ENCODE measurements at regions not wholly inside any gene's neighbourhood (a gene's known extent, or its start where the extent isn't known, plus 50 kb on each side); places are given as distances from the start of the nearest gene placed in this dataset.
A peak's percentile ranks its signal among the peaks of the same experiment; 100 is the strongest.

DNA sequence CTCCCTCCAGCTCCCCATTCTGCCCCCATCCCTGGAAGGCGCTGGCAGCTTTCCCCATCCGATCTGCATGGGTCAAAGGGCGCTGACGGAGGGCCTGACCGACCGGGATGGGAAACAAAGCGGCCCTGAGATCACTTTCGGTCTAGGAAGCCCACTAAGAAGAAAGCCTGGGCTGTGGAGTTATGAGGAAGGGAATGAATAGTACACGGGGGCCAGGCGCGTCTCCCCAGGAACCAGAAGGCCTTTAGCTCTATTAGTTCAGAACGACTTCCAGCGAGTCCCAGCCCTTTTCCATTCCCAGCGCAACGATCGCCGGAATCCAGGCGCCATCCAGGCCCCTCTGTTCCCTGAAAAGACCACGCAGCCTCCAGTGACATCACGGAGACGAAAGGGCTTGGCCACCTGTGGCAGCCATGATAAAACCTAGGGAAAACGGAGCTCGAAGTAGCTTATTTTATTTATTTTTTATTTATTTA, 70.1 kb upstream of the CCDC180 start:
- peaks cover 0 to 73% of the 10 kb centered on the region in 2 experiments; a peak in 3 of 4 replicates for H3K79me2 ChIP-seq (ENCODE audit: control insufficient read depth in 1 of 2, insufficient read depth in 2 of 2, low read length in 2 of 2)
- H3K23me2 ChIP-seq (ENCODE audit: low read depth, low read length) = no peaks in the 10 kb centered on the region
- no peak overlapping the region for H2AK5ac ChIP-seq (ENCODE audit: low read depth, low read length)
- H3K9me3 ChIP-seq (ENCODE audit: insufficient read depth in 2 of 2, low read depth in 1 of 2, low read length in 1 of 2) = 0 out of 4 replicates have a peak, but pooled peaks cover 0 to 2% of the 10 kb centered on the region in 2 experiments
- no peak overlapping the region; the same call in 1 of the 2 replicates for H2BK15ac ChIP-seq (ENCODE audit: low read length)
- H4K5ac ChIP-seq (ENCODE audit: insufficient read length, low read depth, low read length) = peak overlapping the region; percentile 63
- H2BK5ac ChIP-seq (ENCODE audit: low read depth, low read length) = peak overlapping the region; percentile 76
- H3K4me1 ChIP-seq (replicated peaks in 1 of 4; ENCODE audit: control insufficient read depth in 3 of 4, insufficient read depth in 4 of 4, low read length in 3 of 4) = peaks cover 0 to 7% (median 3%) of the 10 kb centered on the region in 4 experiments; a peak in 3 of 7 replicates
- WGBS, 2 experiments (ENCODE audit: extremely low coverage in 1 of 2, insufficient coverage in 1 of 2, insufficient read length in 1 of 2, insufficient replicate concordance in 2 of 2, low coverage in 1 of 2, low lambda C conversion rate in 2 of 2, missing lambda C conversion rate in 1 of 2) = 4% methylated on average over 22 of the region's 23 CpGs; no CpG with 5 or more reads in 1 of the 2 experiments
- 0 out of 2 replicates have a peak, but pooled peaks cover 2% of the 10 kb centered on the region for H3K79me1 ChIP-seq (ENCODE audit: low read depth, low read length)
- POLR2A ChIA-PET (ENCODE audit: partially characterized antibody) = interaction anchor here (1.0 to 3.9 kb wide), 17 partner anchors 8 to 150 kb away, joined by 3 to 134 read pairs (median 7); partner anchors contain the start of gene CCDC180
- peak overlapping the region; percentile 40; the same call in 1 of the 2 replicates for H2AFZ ChIP-seq (ENCODE audit: low read length)
- peak overlapping the region; percentile 43 for H2BK120ac ChIP-seq (replicated peaks; ENCODE audit: low read depth, low read length)
- H3K23ac ChIP-seq (ENCODE audit: insufficient read length) = no peak overlapping the region
- peak overlapping the region; percentile 76 to 83 (median 80) for H3K4me3 ChIP-seq (ENCODE audit: extremely low read depth in 1 of 4, insufficient read depth in 2 of 4, low read depth in 3 of 4, low read length in 4 of 4)
- DNase-seq (ENCODE audit: low read depth in 1 of 2, low spot score in 2 of 2) (peak in 1 of 2 experiments; percentile 52), FAIRE-seq (no peak)
- H2BK20ac ChIP-seq (ENCODE audit: low read length) = no peak overlapping the region
- H2BK12ac ChIP-seq (ENCODE audit: low read depth, low read length) = no peak overlapping the region
- H3K18ac ChIP-seq (ENCODE audit: extremely low read depth, low read length) = peak overlapping the region; percentile 83
- H3K56ac ChIP-seq (replicated peaks; ENCODE audit: insufficient read length, low read depth, low read length) = no peak overlapping the region
- CTCF ChIA-PET (ENCODE audit: partially characterized antibody) = interaction anchor here (0.6 to 1.3 kb wide), 3 partner anchors 11 to 161 kb away, joined by 3 to 4 read pairs (median 3); no protein-coding TSS in a partner anchor
- H4K91ac ChIP-seq (replicated peaks; ENCODE audit: insufficient read length, low read length) = no peak overlapping the region
- peak overlapping the region; percentile 96 for H4K8ac ChIP-seq (ENCODE audit: extremely low read depth, insufficient read depth, low read length)
- peak overlapping the region; percentile 8 to 76 (median 62); a peak in 5 of 7 replicates for H3K9ac ChIP-seq (replicated peaks in 1 of 4; ENCODE audit: extremely low read depth in 1 of 4, low read depth in 3 of 4, low read length in 3 of 4)
- no peaks in the 10 kb centered on the region for H3K27me3 ChIP-seq (replicated peaks in 1 of 4; ENCODE audit: control insufficient read depth in 3 of 4, extremely low read depth in 1 of 4, insufficient read depth in 3 of 4, low read length in 3 of 4)
- H4K20me1 ChIP-seq (replicated peaks in 1 of 2; ENCODE audit: control insufficient read depth in 1 of 2, insufficient read depth in 2 of 2, low read length in 2 of 2) = no peaks in the 10 kb centered on the region
- no peak overlapping the region for H3K14ac ChIP-seq (ENCODE audit: insufficient read length)
- H3K27ac ChIP-seq (ENCODE audit: low read depth, low read length) = peak overlapping the region; percentile 82
- H3K4ac ChIP-seq (replicated peaks; ENCODE audit: insufficient read length, low read depth, low read length) = no peak overlapping the region
- peak overlapping the region; percentile 91 to 95 for H3K4me2 ChIP-seq (ENCODE audit: insufficient read depth in 1 of 2, low read depth in 2 of 2, low read length in 2 of 2)
- H3K36me3 ChIP-seq (ENCODE audit: control insufficient read depth in 2 of 4, insufficient read depth in 4 of 4, low read length in 3 of 4) = peaks cover 0 to 3% (median 0%) of the 10 kb centered on the region in 4 experiments; a peak in 2 of 8 replicates
- TF ChIP-seq YY1 (IDR thresholded peaks at IDR 0.05; ENCODE audit: low read depth, low read length) (peak; percentile 33; the same call in 1 of the 2 replicates), POLR2A (IDR thresholded peaks at IDR 0.05; ENCODE audit: control extremely low read depth in 1 of 2, low read depth in 2 of 2, low read length in 2 of 2) (peak; percentile 29 to 36), TBP (IDR thresholded peaks at IDR 0.05; ENCODE audit: low read depth, low read length) (no peak), TEAD4 (IDR thresholded peaks at IDR 0.05; ENCODE audit: low read depth, low read length) (no peak), EP300 (IDR thresholded peaks at IDR 0.05; ENCODE audit: borderline replicate concordance in 1 of 2, low read depth in 2 of 2, low read length in 2 of 2) (no peak), ASH2L (IDR thresholded peaks at IDR 0.05; ENCODE audit: low read length) (no peak), EGR1 (IDR thresholded peaks at IDR 0.05; ENCODE audit: borderline replicate concordance, low read depth, low read length) (no peak), RNF2 (IDR thresholded peaks at IDR 0.05; ENCODE audit: borderline replicate concordance, low read depth, low read length, missing control alignments, poor library complexity, severe bottlenecking) (no peak), POLR2AphosphoS5 (IDR thresholded peaks at IDR 0.05; ENCODE audit: low read depth, low read length) (no peak), GTF2F1 (IDR thresholded peaks at IDR 0.05; ENCODE audit: borderline replicate concordance, low read depth, low read length) (no peak), SP4 (IDR thresholded peaks at IDR 0.05; ENCODE audit: low read length) (no peak), SIX5 (IDR thresholded peaks at IDR 0.05; ENCODE audit: low read depth, low read length) (no peak)
- TF ChIP-seq, protein P1, sequence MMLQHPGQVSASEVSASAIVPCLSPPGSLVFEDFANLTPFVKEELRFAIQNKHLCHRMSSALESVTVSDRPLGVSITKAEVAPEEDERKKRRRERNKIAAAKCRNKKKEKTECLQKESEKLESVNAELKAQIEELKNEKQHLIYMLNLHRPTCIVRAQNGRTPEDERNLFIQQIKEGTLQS (IDR thresholded peaks at IDR 0.05; ENCODE audit: insufficient read depth, low read depth, low read length) = no peak

Measured in H1 (cell line).